HG03565 (cell line): ENCODE measurements at regions not wholly inside any gene's neighbourhood (a gene's known extent, or its start where the extent isn't known, plus 50 kb on each side); places are given as distances from the start of the nearest gene placed in this dataset.

Experiments
- ATAC-seq: cut with Tn5 transposase; IDR thresholded peaks from one replicate; pipeline ENCODE4 v1.9.1; 2021; ENCODE audit warnings: mild to moderate bottlenecking, moderate library complexity; ENCODE audit not compliant: unreplicated experiment

- no peak for ATAC-seq
These were observed 67.6 kb downstream of the HTR1A start for GRCh38 chr5:63894690-63895089.

GRCh38 chr5:63878788-63879187 is 83.5 kb downstream of the HTR1A start:
- no peak for ATAC-seq

GRCh38 chr5:63877961-63878360 is 84.3 kb downstream of the HTR1A start:
- no peak for ATAC-seq

- no peak for ATAC-seq
These were observed 101.9 kb downstream of the HTR1A start for GRCh38 chr5:63860379-63860778.

GRCh38 chr5:63854076-63854475 is 108.2 kb downstream of the HTR1A start:
- no peak for ATAC-seq

GRCh38 chr5:63843190-63843589 is 119.1 kb downstream of the HTR1A start:
- ATAC-seq, result no peak

GRCh38 chr5:63837437-63837836 is 124.8 kb downstream of the HTR1A start:
- no peak for ATAC-seq

- ATAC-seq, result no peak
These were observed 130.9 kb downstream of the HTR1A start for GRCh38 chr5:63831381-63831780.

- no peak for ATAC-seq
These were observed 136.3 kb downstream of the HTR1A start for GRCh38 chr5:63825984-63826383.

GRCh38 chr5:63823583-63823982 is 138.7 kb downstream of the HTR1A start:
- ATAC-seq, result no peak

- no peak for ATAC-seq
These were observed 139.6 kb downstream of the HTR1A start for GRCh38 chr5:63822614-63823013.

- ATAC-seq, result no peak
These were observed 141.7 kb downstream of the HTR1A start for GRCh38 chr5:63820577-63820976.

GRCh38 chr5:63812693-63813092 is 149.6 kb downstream of the HTR1A start:
- ATAC-seq, result no peak

GRCh38 chr5:63811961-63812360 is 150.3 kb downstream of the HTR1A start:
- ATAC-seq, result no peak

GRCh38 chr5:63811286-63811685 is 151.0 kb downstream of the HTR1A start:
- ATAC-seq, result no peak

GRCh38 chr5:63805151-63805550 is 157.1 kb downstream of the HTR1A start:
- ATAC-seq, result no peak

GRCh38 chr5:63803165-63803564 is 159.1 kb downstream of the HTR1A start:
- ATAC-seq, result no peak

GRCh38 chr5:63794979-63795378 is 167.3 kb downstream of the HTR1A start:
- no peak for ATAC-seq

GRCh38 chr5:63794296-63794695 is 167.9 kb downstream of the HTR1A start:
- ATAC-seq, result no peak

GRCh38 chr5:63774939-63775338 is 187.3 kb downstream of the HTR1A start:
- no peak for ATAC-seq

- ATAC-seq, result no peak
These were observed 194.0 kb downstream of the HTR1A start for GRCh38 chr5:63768221-63768620.

GRCh38 chr5:63760965-63761364 is 201.3 kb downstream of the HTR1A start:
- ATAC-seq, result no peak

- no peak for ATAC-seq
These were observed 219.0 kb downstream of the HTR1A start for GRCh38 chr5:63743096-63743798.
